ENCODE measurements at regions not wholly inside any gene's neighbourhood (a gene's known extent, or its start where the extent isn't known, plus 50 kb on each side); places are given as distances from the start of the nearest gene placed in this dataset.

GRCh38 chr1:115168026-115168425 lies 78.7 kb upstream of the TSPAN2 start:
- TF ChIP-seq CTCF (IDR thresholded peaks at IDR 0.05; ENCODE audit: low read depth, low read length), result no peak
- Histone ChIP-seq H3K27ac (no peak overlapping the region), H3K36me3 (no peaks in the 10 kb centered on the region), H3K4me3 (ENCODE audit: low read depth, low read length) (no peak overlapping the region), H3K27me3 (ENCODE audit: insufficient read depth, low read depth, severe bottlenecking) (no peaks in the 10 kb centered on the region), H3K9me3 (ENCODE audit: severe bottlenecking) (peaks cover 4% of the 10 kb centered on the region)
- DNase-seq, result no peak

- peaks cover 4% of the 10 kb centered on the region for H3K9me3 ChIP-seq (ENCODE audit: severe bottlenecking)
- no peak overlapping the region for H3K4me3 ChIP-seq (ENCODE audit: low read depth, low read length)
- H3K36me3 ChIP-seq, result no peaks in the 10 kb centered on the region
- no peak for DNase-seq
- H3K27me3 ChIP-seq (ENCODE audit: insufficient read depth, low read depth, severe bottlenecking), result no peaks in the 10 kb centered on the region
- no peak overlapping the region for H3K27ac ChIP-seq
- no peak for TF ChIP-seq CTCF (IDR thresholded peaks at IDR 0.05; ENCODE audit: low read depth, low read length)
Observed at GRCh38 chr1:115166531-115167091, 77.3 kb upstream of the TSPAN2 start.

GRCh38 chr1:115165776-115166175 lies 76.5 kb upstream of the TSPAN2 start:
- no peaks in the 10 kb centered on the region for H3K27me3 ChIP-seq (ENCODE audit: insufficient read depth, low read depth, severe bottlenecking)
- no peaks in the 10 kb centered on the region for H3K36me3 ChIP-seq
- H3K27ac ChIP-seq, result peak overlapping the region; percentile 17; the same call in 1 of the 2 replicates
- DNase-seq, result no peak
- TF ChIP-seq CTCF (IDR thresholded peaks at IDR 0.05; ENCODE audit: low read depth, low read length), result no peak
- H3K9me3 ChIP-seq (ENCODE audit: severe bottlenecking), result peaks cover 4% of the 10 kb centered on the region
- no peak overlapping the region for H3K4me3 ChIP-seq (ENCODE audit: low read depth, low read length)

GRCh38 chr1:115164940-115165705 lies 75.8 kb upstream of the TSPAN2 start:
- Histone ChIP-seq H3K4me3 (ENCODE audit: low read depth, low read length) (no peak overlapping the region), H3K27ac (peak overlapping the region; percentile 17; the same call in 1 of the 2 replicates), H3K36me3 (no peaks in the 10 kb centered on the region), H3K9me3 (ENCODE audit: severe bottlenecking) (peaks cover 4% of the 10 kb centered on the region), H3K27me3 (ENCODE audit: insufficient read depth, low read depth, severe bottlenecking) (no peaks in the 10 kb centered on the region)
- no peak for DNase-seq
- TF ChIP-seq CTCF (IDR thresholded peaks at IDR 0.05; ENCODE audit: low read depth, low read length), result no peak

GRCh38 chr1:115164484-115164883 lies 75.2 kb upstream of the TSPAN2 start:
- DNase-seq, result no peak
- H3K4me3 ChIP-seq (ENCODE audit: low read depth, low read length), result no peak overlapping the region
- no peak overlapping the region for H3K27ac ChIP-seq
- no peaks in the 10 kb centered on the region for H3K27me3 ChIP-seq (ENCODE audit: insufficient read depth, low read depth, severe bottlenecking)
- peaks cover 4% of the 10 kb centered on the region for H3K9me3 ChIP-seq (ENCODE audit: severe bottlenecking)
- no peak for TF ChIP-seq CTCF (IDR thresholded peaks at IDR 0.05; ENCODE audit: low read depth, low read length)
- no peaks in the 10 kb centered on the region for H3K36me3 ChIP-seq

All from WERI-Rb-1 (cell line).